Endothelial cell (in vitro differentiated cells): ENCODE measurements at regions not wholly inside any gene's neighbourhood (a gene's known extent, or its start where the extent isn't known, plus 50 kb on each side); places are given as distances from the start of the nearest gene placed in this dataset.

Experiments
- DNase-seq: peaks from one replicate; pipeline ENCODE4 v3.0.0; 2021; ENCODE audit warnings: low spot score
- H3K27ac Mint-ChIP-seq: one replicate; pipeline ENCODE4 v1.8.0; 2021; ENCODE audit warnings: mixed read lengths, inconsistent platforms; ENCODE audit not compliant: unreplicated experiment
- H3K27me3 Mint-ChIP-seq: one replicate; pipeline ENCODE4 v1.8.0; 2021; ENCODE audit warnings: mild to moderate bottlenecking, moderate library complexity, mixed read lengths, inconsistent platforms; ENCODE audit not compliant: unreplicated experiment
- H3K36me3 Mint-ChIP-seq: one replicate; pipeline ENCODE4 v1.8.0; 2021; ENCODE audit warnings: mild to moderate bottlenecking, low read depth, mixed read lengths, inconsistent platforms; ENCODE audit not compliant: unreplicated experiment
- H3K4me1 Mint-ChIP-seq: one replicate; pipeline ENCODE4 v1.8.0; 2021; ENCODE audit warnings: mild to moderate bottlenecking, mixed read lengths, inconsistent platforms; ENCODE audit not compliant: unreplicated experiment
- H3K4me3 Mint-ChIP-seq: one replicate; pipeline ENCODE4 v1.8.0; 2021; ENCODE audit warnings: mild to moderate bottlenecking, mixed read lengths, inconsistent platforms; ENCODE audit not compliant: unreplicated experiment
- H3K9me3 Mint-ChIP-seq: one replicate; pipeline ENCODE4 v1.8.0; 2021; ENCODE audit warnings: mixed read lengths, inconsistent platforms; ENCODE audit not compliant: unreplicated experiment
- TF ChIP-seq, protein P1 (sequence below): fragments of 200-600 bp; sonication (generic); IDR thresholded peaks from one replicate; pipeline ENCODE4 v1.5.0; 2021; ENCODE audit warnings: antibody characterized with exemption; ENCODE audit not compliant: unreplicated experiment

DNA sequence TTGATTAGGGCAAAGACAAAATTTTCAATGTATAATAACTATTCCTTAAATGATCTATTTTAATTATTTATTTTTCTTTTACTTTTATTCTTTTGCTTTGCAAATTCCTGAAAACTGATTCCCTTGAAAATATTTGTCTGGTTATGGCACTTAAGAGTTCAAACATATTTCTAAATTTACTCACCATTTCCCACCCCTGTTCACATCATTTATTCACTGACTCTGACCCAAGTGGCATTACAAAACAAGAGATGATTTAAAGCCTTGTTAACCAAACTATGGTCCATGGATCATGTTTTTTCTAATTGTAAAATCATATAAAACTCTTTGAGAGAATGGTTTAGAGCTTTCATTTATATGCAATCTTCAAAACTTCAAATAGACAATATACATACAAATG is 1256.1 kb upstream of the LRRN3 start:
- H3K27me3 Mint-ChIP-seq = peaks cover 2% of the 10 kb centered on the region
- H3K9me3 Mint-ChIP-seq = no peaks in the 10 kb centered on the region
- H3K4me3 Mint-ChIP-seq = no peak overlapping the region
- H3K36me3 Mint-ChIP-seq = no peaks in the 10 kb centered on the region
- no peak for DNase-seq
- no peaks in the 10 kb centered on the region for H3K4me1 Mint-ChIP-seq
- TF ChIP-seq, protein P1, sequence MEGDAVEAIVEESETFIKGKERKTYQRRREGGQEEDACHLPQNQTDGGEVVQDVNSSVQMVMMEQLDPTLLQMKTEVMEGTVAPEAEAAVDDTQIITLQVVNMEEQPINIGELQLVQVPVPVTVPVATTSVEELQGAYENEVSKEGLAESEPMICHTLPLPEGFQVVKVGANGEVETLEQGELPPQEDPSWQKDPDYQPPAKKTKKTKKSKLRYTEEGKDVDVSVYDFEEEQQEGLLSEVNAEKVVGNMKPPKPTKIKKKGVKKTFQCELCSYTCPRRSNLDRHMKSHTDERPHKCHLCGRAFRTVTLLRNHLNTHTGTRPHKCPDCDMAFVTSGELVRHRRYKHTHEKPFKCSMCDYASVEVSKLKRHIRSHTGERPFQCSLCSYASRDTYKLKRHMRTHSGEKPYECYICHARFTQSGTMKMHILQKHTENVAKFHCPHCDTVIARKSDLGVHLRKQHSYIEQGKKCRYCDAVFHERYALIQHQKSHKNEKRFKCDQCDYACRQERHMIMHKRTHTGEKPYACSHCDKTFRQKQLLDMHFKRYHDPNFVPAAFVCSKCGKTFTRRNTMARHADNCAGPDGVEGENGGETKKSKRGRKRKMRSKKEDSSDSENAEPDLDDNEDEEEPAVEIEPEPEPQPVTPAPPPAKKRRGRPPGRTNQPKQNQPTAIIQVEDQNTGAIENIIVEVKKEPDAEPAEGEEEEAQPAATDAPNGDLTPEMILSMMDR = no peak
- H3K27ac Mint-ChIP-seq = no peak overlapping the region

DNA sequence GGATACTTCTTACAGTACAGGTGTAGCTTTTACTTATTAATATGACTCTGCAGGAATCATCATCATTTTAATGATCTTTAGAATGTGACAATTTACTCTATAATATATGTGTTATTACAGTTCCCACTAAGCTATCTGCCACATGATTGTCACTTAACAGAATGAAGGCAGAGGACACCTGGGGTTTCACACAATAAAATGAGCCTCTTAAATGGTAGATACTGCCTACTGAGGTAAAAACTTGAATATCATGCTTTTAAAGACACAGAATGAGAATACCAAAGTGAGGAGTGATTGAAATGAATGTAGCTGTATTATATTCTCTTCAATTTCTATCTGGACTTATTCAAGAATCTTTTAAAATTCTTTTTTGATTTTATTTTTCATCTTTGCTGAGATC is 1255.3 kb upstream of the LRRN3 start:
- TF ChIP-seq, protein P1 = no peak
- Mint-ChIP-seq H3K9me3 (no peaks in the 10 kb centered on the region), H3K36me3 (no peaks in the 10 kb centered on the region), H3K4me3 (no peak overlapping the region), H3K27me3 (peaks cover 2% of the 10 kb centered on the region), H3K27ac (no peak overlapping the region), H3K4me1 (no peaks in the 10 kb centered on the region)
- DNase-seq = no peak

DNA sequence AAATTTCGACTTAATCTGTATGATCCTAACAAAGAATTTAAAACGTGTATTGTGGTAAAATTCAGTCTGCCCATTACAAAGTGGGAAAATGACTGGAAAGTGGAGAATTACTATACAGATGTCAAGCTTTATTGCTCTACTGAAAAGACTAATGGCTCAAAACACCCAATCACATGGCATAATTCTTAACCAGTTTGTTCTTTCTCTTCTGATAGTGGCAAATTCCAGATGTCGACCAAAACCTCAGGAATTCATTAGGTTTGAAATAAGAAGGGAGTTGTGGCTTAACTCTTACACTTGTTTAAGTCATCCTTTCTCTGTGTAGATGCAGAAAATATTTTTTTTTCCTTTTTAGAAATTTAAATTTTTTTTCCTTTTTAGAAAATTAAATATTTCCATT is 1254.9 kb upstream of the LRRN3 start:
- Mint-ChIP-seq H3K4me3 (no peak overlapping the region), H3K27ac (no peak overlapping the region), H3K4me1 (no peaks in the 10 kb centered on the region), H3K36me3 (no peaks in the 10 kb centered on the region), H3K9me3 (no peaks in the 10 kb centered on the region), H3K27me3 (peaks cover 2% of the 10 kb centered on the region)
- no peak for DNase-seq
- TF ChIP-seq, protein P1 = no peak

DNA sequence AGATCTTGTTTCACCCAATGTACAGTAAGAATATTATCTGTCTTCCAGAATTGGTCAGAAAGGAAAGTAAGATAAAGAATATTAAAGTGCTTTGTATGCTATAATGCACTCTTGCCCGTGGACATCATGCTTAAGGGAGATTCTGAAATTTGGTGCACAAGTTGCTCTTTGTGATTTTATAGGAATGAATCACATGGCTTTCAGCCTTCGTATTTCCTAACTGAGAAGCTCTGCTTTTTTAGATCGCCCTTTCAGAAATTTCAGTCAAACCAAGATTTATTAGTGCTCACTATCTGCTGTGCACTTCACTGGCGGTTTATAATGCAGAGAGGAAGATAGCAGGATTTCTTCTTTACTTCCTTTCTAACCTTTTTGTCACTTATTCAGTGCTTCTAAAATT is 1248.5 kb upstream of the LRRN3 start:
- H3K36me3 Mint-ChIP-seq = no peaks in the 10 kb centered on the region
- no peak overlapping the region for H3K27ac Mint-ChIP-seq
- no peaks in the 10 kb centered on the region for H3K4me1 Mint-ChIP-seq
- DNase-seq = no peak
- TF ChIP-seq, protein P1 = no peak
- H3K27me3 Mint-ChIP-seq = no peaks in the 10 kb centered on the region
- no peaks in the 10 kb centered on the region for H3K9me3 Mint-ChIP-seq
- no peak overlapping the region for H3K4me3 Mint-ChIP-seq

DNA sequence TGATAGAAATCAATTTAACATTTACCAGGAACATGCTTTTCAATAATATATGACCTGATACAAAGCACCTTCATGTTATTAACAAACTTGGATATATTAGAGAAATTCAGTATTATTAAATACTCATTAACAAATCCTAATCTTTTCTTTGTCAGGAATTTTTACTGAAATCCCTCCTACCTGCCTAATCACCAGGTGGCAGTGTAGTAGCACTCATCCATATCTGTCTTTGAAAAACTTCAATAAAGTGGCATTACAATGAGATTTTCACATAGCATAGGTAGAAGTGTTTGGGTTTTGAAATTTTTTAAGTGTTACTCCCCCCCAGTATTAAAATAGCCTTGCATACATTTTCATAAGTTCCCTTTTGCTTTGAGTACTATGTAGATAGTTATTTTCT is 1246.6 kb upstream of the LRRN3 start:
- no peaks in the 10 kb centered on the region for H3K9me3 Mint-ChIP-seq
- no peak for DNase-seq
- no peaks in the 10 kb centered on the region for H3K4me1 Mint-ChIP-seq
- H3K27ac Mint-ChIP-seq = no peak overlapping the region
- no peak overlapping the region for H3K4me3 Mint-ChIP-seq
- H3K36me3 Mint-ChIP-seq = no peaks in the 10 kb centered on the region
- TF ChIP-seq, protein P1 = peak; percentile 42
- H3K27me3 Mint-ChIP-seq = no peaks in the 10 kb centered on the region
